ENCODE measurements at regions not wholly inside any gene's neighbourhood (a gene's known extent, or its start where the extent isn't known, plus 50 kb on each side); places are given as distances from the start of the nearest gene placed in this dataset.

GRCh38 chr19:31629579-31630363 is 280.5 kb upstream of the TSHZ3 start:
- Histone ChIP-seq H3K9me3 (ENCODE audit: control insufficient read depth, low read depth, low read length) (peaks cover 11% of the 10 kb centered on the region), H3K4me3 (ENCODE audit: control insufficient read depth in 2 of 3, extremely low read depth in 1 of 3, insufficient read depth in 2 of 3, low read depth in 1 of 3, low read length in 3 of 3) (no peak overlapping the region), H3K27ac (ENCODE audit: control insufficient read depth, insufficient read depth, low read length) (no peak overlapping the region), H3K4me2 (ENCODE audit: control insufficient read depth, extremely low read depth, insufficient read depth, low read depth, low read length) (no peak overlapping the region), H3K9ac (ENCODE audit: control insufficient read depth, extremely low read depth, insufficient read depth, low read length) (no peak overlapping the region), H3K27me3 (ENCODE audit: control insufficient read depth, extremely low read depth, insufficient read depth, low read length) (no peaks in the 10 kb centered on the region), H3K4me1 (ENCODE audit: control insufficient read depth, extremely low read depth, insufficient read depth, low read length) (no peaks in the 10 kb centered on the region), H3K36me3 (ENCODE audit: control insufficient read depth in 2 of 2, extremely low read depth in 1 of 2, insufficient read depth in 2 of 2, low read length in 2 of 2) (no peaks in the 10 kb centered on the region), H2AFZ (ENCODE audit: control insufficient read depth, low read length) (no peak overlapping the region), H4K20me1 (ENCODE audit: control insufficient read depth, extremely low read depth, insufficient read depth, low read length) (no peaks in the 10 kb centered on the region), H3K9me1 (ENCODE audit: control insufficient read depth, extremely low read depth, insufficient read depth, low read length) (no peaks in the 10 kb centered on the region), H3K79me2 (ENCODE audit: control insufficient read depth, insufficient read depth, low read length) (no peaks in the 10 kb centered on the region)
- FAIRE-seq (no peak), DNase-seq (ENCODE audit: low read depth, low spot score) (no peak)
- TF ChIP-seq EZH2 (IDR thresholded peaks at IDR 0.05; ENCODE audit: low read length) = no peak
- TF ChIP-seq, protein P1, sequence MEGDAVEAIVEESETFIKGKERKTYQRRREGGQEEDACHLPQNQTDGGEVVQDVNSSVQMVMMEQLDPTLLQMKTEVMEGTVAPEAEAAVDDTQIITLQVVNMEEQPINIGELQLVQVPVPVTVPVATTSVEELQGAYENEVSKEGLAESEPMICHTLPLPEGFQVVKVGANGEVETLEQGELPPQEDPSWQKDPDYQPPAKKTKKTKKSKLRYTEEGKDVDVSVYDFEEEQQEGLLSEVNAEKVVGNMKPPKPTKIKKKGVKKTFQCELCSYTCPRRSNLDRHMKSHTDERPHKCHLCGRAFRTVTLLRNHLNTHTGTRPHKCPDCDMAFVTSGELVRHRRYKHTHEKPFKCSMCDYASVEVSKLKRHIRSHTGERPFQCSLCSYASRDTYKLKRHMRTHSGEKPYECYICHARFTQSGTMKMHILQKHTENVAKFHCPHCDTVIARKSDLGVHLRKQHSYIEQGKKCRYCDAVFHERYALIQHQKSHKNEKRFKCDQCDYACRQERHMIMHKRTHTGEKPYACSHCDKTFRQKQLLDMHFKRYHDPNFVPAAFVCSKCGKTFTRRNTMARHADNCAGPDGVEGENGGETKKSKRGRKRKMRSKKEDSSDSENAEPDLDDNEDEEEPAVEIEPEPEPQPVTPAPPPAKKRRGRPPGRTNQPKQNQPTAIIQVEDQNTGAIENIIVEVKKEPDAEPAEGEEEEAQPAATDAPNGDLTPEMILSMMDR (optimal IDR thresholded peaks at IDR 0.05 in 1 of 3, IDR thresholded peaks at IDR 0.05 in 1 of 3, conservative IDR thresholded peaks at IDR 0.05 in 1 of 3; ENCODE audit: extremely low read depth in 1 of 3, insufficient read depth in 2 of 3, low read length in 3 of 3) = no peak
- dilution Hi-C loops (cut with MboI; ENCODE audit: extremely low pct_ligation_motif_present, low sequenced_read_pairs) = no loop called here

GRCh38 chr19:31633014-31633413 is 283.8 kb upstream of the TSHZ3 start:
- Histone ChIP-seq H3K36me3 (ENCODE audit: control insufficient read depth in 2 of 2, extremely low read depth in 1 of 2, insufficient read depth in 2 of 2, low read length in 2 of 2) (no peaks in the 10 kb centered on the region), H3K79me2 (ENCODE audit: control insufficient read depth, insufficient read depth, low read length) (no peaks in the 10 kb centered on the region), H4K20me1 (ENCODE audit: control insufficient read depth, extremely low read depth, insufficient read depth, low read length) (no peaks in the 10 kb centered on the region), H2AFZ (ENCODE audit: control insufficient read depth, low read length) (no peak overlapping the region), H3K4me3 (ENCODE audit: control insufficient read depth in 2 of 3, extremely low read depth in 1 of 3, insufficient read depth in 2 of 3, low read depth in 1 of 3, low read length in 3 of 3) (no peak overlapping the region), H3K27me3 (ENCODE audit: control insufficient read depth, extremely low read depth, insufficient read depth, low read length) (no peaks in the 10 kb centered on the region), H3K27ac (ENCODE audit: control insufficient read depth, insufficient read depth, low read length) (no peak overlapping the region), H3K4me2 (ENCODE audit: control insufficient read depth, extremely low read depth, insufficient read depth, low read depth, low read length) (no peak overlapping the region), H3K9me1 (ENCODE audit: control insufficient read depth, extremely low read depth, insufficient read depth, low read length) (no peaks in the 10 kb centered on the region), H3K9ac (ENCODE audit: control insufficient read depth, extremely low read depth, insufficient read depth, low read length) (no peak overlapping the region), H3K9me3 (ENCODE audit: control insufficient read depth, low read depth, low read length) (peaks cover 8% of the 10 kb centered on the region), H3K4me1 (ENCODE audit: control insufficient read depth, extremely low read depth, insufficient read depth, low read length) (no peaks in the 10 kb centered on the region)
- DNase-seq (ENCODE audit: low read depth, low spot score) (no peak), FAIRE-seq (no peak)
- TF ChIP-seq, protein P1 (optimal IDR thresholded peaks at IDR 0.05 in 1 of 3, IDR thresholded peaks at IDR 0.05 in 1 of 3, conservative IDR thresholded peaks at IDR 0.05 in 1 of 3; ENCODE audit: extremely low read depth in 1 of 3, insufficient read depth in 2 of 3, low read length in 3 of 3) = no peak
- dilution Hi-C loops (cut with MboI; ENCODE audit: extremely low pct_ligation_motif_present, low sequenced_read_pairs) = no loop called here

All from keratinocyte (primary cell).